GM21515 (cell line): ENCODE measurements at regions not wholly inside any gene's neighbourhood (a gene's known extent, or its start where the extent isn't known, plus 50 kb on each side); places are given as distances from the start of the nearest gene placed in this dataset.

ENCODE experiments used
- ATAC-seq: cut with Tn5 transposase; IDR thresholded peaks from one replicate; pipeline ENCODE4 v1.9.1; 2021; ENCODE audit not compliant: unreplicated experiment

- ATAC-seq: no peak
These were observed 179.2 kb upstream of the ARHGAP20 start for GRCh38 chr11:110891411-110891810.

- ATAC-seq: no peak
These were observed 178.8 kb upstream of the ARHGAP20 start for GRCh38 chr11:110890995-110891394.

GRCh38 chr11:110886288-110886970, 174.2 kb upstream of the ARHGAP20 start:
- ATAC-seq: no peak

GRCh38 chr11:110883256-110883655, 171.0 kb upstream of the ARHGAP20 start:
- ATAC-seq: no peak

GRCh38 chr11:110878513-110878912, 166.3 kb upstream of the ARHGAP20 start:
- no peak for ATAC-seq

- no peak for ATAC-seq
These were observed 162.3 kb upstream of the ARHGAP20 start for GRCh38 chr11:110874437-110875030.

- no peak for ATAC-seq
These were observed 161.7 kb upstream of the ARHGAP20 start for GRCh38 chr11:110873975-110874374.

- ATAC-seq: no peak
These were observed 158.7 kb upstream of the ARHGAP20 start for GRCh38 chr11:110870816-110871522.

GRCh38 chr11:110867951-110868350, 155.7 kb upstream of the ARHGAP20 start:
- no peak for ATAC-seq

GRCh38 chr11:110866081-110866480, 153.8 kb upstream of the ARHGAP20 start:
- ATAC-seq: no peak

GRCh38 chr11:110862407-110862806, 150.2 kb upstream of the ARHGAP20 start:
- ATAC-seq: no peak

GRCh38 chr11:110860461-110860860, 148.2 kb upstream of the ARHGAP20 start:
- no peak for ATAC-seq

- ATAC-seq: no peak
These were observed 147.8 kb upstream of the ARHGAP20 start for GRCh38 chr11:110859998-110860397.

GRCh38 chr11:110859240-110859840, 147.1 kb upstream of the ARHGAP20 start:
- ATAC-seq: no peak

- ATAC-seq: no peak
These were observed 146.3 kb upstream of the ARHGAP20 start for GRCh38 chr11:110858547-110858921.

GRCh38 chr11:110857892-110858546, 145.8 kb upstream of the ARHGAP20 start:
- peak; percentile 29 for ATAC-seq

GRCh38 chr11:110856996-110857812, 145.0 kb upstream of the ARHGAP20 start:
- ATAC-seq: peak; percentile 69

GRCh38 chr11:110856340-110856739, 144.1 kb upstream of the ARHGAP20 start:
- no peak for ATAC-seq

GRCh38 chr11:110855191-110855590, 143.0 kb upstream of the ARHGAP20 start:
- ATAC-seq: no peak

- no peak for ATAC-seq
These were observed 140.8 kb upstream of the ARHGAP20 start for GRCh38 chr11:110852921-110853490.
